ENCODE measurements at regions not wholly inside any gene's neighbourhood (a gene's known extent, or its start where the extent isn't known, plus 50 kb on each side); places are given as distances from the start of the nearest gene placed in this dataset.

DNA sequence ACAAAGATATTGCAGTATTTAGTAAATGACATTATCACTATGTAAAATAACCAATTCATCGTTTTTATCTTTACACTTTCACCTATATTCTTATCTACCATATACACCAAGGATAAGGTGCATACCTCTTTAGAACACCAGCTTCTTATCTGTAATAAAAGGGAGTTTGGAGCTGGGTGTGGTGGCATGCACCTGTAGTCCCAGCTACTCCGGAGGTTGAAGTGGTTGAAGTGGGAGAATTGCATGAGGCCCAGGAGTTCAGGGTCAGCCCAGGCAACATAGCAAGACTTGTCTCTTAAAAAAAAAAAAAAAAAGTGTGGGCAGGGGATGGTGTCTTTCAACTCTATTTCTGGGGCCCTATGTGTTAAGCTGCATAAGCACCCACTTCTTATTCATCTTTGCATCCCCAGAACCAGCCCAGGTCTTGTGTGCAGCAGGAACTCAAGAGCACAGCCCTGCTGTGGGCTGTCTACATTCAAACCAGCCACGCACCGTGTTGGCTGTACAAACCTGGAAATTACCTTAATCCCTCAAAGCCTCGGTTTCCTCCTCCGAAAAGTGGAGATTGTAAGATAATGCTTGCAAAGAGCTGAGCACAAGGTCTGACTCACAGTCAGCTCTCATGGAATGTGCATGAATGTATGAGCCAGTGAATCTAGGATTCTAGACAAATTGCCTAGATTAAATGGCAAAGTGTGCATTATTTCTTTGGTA lies 256.6 kb upstream of the FOXN3 start:
- TF ChIP-seq, protein P1, sequence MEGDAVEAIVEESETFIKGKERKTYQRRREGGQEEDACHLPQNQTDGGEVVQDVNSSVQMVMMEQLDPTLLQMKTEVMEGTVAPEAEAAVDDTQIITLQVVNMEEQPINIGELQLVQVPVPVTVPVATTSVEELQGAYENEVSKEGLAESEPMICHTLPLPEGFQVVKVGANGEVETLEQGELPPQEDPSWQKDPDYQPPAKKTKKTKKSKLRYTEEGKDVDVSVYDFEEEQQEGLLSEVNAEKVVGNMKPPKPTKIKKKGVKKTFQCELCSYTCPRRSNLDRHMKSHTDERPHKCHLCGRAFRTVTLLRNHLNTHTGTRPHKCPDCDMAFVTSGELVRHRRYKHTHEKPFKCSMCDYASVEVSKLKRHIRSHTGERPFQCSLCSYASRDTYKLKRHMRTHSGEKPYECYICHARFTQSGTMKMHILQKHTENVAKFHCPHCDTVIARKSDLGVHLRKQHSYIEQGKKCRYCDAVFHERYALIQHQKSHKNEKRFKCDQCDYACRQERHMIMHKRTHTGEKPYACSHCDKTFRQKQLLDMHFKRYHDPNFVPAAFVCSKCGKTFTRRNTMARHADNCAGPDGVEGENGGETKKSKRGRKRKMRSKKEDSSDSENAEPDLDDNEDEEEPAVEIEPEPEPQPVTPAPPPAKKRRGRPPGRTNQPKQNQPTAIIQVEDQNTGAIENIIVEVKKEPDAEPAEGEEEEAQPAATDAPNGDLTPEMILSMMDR (conservative IDR thresholded peaks at IDR 0.05) = no peak
- TF ChIP-seq ZFX (IDR thresholded peaks at IDR 0.05) = no peak
